ENCODE measurements at regions not wholly inside any gene's neighbourhood (a gene's known extent, or its start where the extent isn't known, plus 50 kb on each side); places are given as distances from the start of the nearest gene placed in this dataset.

- no peak overlapping the region for H2AFZ ChIP-seq (ENCODE audit: low read depth, low read length)
- no TSS peak for BruUV-seq (replicated peaks)
- H3K9ac ChIP-seq (replicated peaks; ENCODE audit: extremely low read depth, insufficient read depth, low read length), result no peak overlapping the region
- dilution Hi-C loops (cut with MboI; ENCODE audit: extremely low pct_ligation_motif_present, low sequenced_read_pairs) (no loop called here), intact Hi-C loops (cut with micrococcal nuclease) (no loop called here)
- no peak overlapping the region for H3K4me2 ChIP-seq (ENCODE audit: insufficient read depth, low read length)
- no peak for DNase-seq (ENCODE audit: low read depth, low spot score)
- FAIRE-seq, result no peak
- H3K36me3 ChIP-seq (ENCODE audit: control insufficient read depth in 2 of 2, extremely low read depth in 1 of 2, insufficient read depth in 2 of 2, low read length in 2 of 2), result no peaks in the 10 kb centered on the region
- no peaks in the 10 kb centered on the region for H3K4me1 ChIP-seq (ENCODE audit: control insufficient read depth, extremely low read depth, insufficient read depth, low read length)
- no peaks in the 10 kb centered on the region for H4K20me1 ChIP-seq (replicated peaks; ENCODE audit: control insufficient read depth, extremely low read depth, insufficient read depth, low read length)
- no peaks in the 10 kb centered on the region for H3K79me2 ChIP-seq (ENCODE audit: control insufficient read depth, insufficient read depth, low read length)
- H3K27ac ChIP-seq (ENCODE audit: insufficient read depth, low read depth, low read length), result no peak overlapping the region
- peaks cover 2% of the 10 kb centered on the region for H3K9me3 ChIP-seq (replicated peaks; ENCODE audit: control insufficient read depth, insufficient read depth, low read length)
- TF ChIP-seq MAX (IDR thresholded peaks at IDR 0.05; ENCODE audit: insufficient read depth, insufficient read length), result no peak
- TF ChIP-seq MYC (IDR thresholded peaks at IDR 0.05; ENCODE audit: low read depth, low read length), result no peak
- no peak for TF ChIP-seq GATA2 (IDR thresholded peaks at IDR 0.05; ENCODE audit: insufficient read depth, insufficient read length, low read depth, low read length)
- TF ChIP-seq CTCF (IDR thresholded peaks at IDR 0.05; ENCODE audit: extremely low read depth in 1 of 2, insufficient read depth in 1 of 2, low read depth in 1 of 2, low read length in 2 of 2), result no peak
- TF ChIP-seq FOS (IDR thresholded peaks at IDR 0.05; ENCODE audit: borderline replicate concordance, insufficient read depth, low read length), result no peak
- no peak for TF ChIP-seq POLR2AphosphoS5 (IDR thresholded peaks at IDR 0.05; ENCODE audit: insufficient read depth, low read depth, low read length)
- no peak for TF ChIP-seq POLR2A (IDR thresholded peaks at IDR 0.05; ENCODE audit: low read depth, low read length)
- TF ChIP-seq EZH2 (IDR thresholded peaks at IDR 0.05; ENCODE audit: borderline replicate concordance, low read depth, low read length, severe bottlenecking), result no peak
- TF ChIP-seq JUN (IDR thresholded peaks at IDR 0.05; ENCODE audit: borderline replicate concordance, insufficient read depth, insufficient read length, low read depth), result no peak
- H3K9me1 ChIP-seq (replicated peaks; ENCODE audit: control insufficient read depth, extremely low read depth, insufficient read depth, low read length), result no peaks in the 10 kb centered on the region
- POLR2A ChIA-PET, result no interaction called here
- no peaks in the 10 kb centered on the region for H3K27me3 ChIP-seq (ENCODE audit: control insufficient read depth in 2 of 2, insufficient read depth in 2 of 2, low read length in 2 of 2)
- no peak overlapping the region for H3K4me3 ChIP-seq (replicated peaks in 1 of 3; ENCODE audit: insufficient read depth in 1 of 3, low read depth in 1 of 3, low read length in 3 of 3)
- CTCF ChIA-PET, result no interaction called here
Measured at GRCh38 chr2:239543702-239544101, 142.9 kb upstream of the HDAC4 start.
